ENCODE measurements at regions not wholly inside any gene's neighbourhood (a gene's known extent, or its start where the extent isn't known, plus 50 kb on each side); places are given as distances from the start of the nearest gene placed in this dataset.

GRCh38 chr2:45209302-45209701 lies 200.1 kb upstream of the SIX2 start:
- TF ChIP-seq POLR2A (IDR thresholded peaks at IDR 0.05) = no peak
- TF ChIP-seq, protein P1, sequence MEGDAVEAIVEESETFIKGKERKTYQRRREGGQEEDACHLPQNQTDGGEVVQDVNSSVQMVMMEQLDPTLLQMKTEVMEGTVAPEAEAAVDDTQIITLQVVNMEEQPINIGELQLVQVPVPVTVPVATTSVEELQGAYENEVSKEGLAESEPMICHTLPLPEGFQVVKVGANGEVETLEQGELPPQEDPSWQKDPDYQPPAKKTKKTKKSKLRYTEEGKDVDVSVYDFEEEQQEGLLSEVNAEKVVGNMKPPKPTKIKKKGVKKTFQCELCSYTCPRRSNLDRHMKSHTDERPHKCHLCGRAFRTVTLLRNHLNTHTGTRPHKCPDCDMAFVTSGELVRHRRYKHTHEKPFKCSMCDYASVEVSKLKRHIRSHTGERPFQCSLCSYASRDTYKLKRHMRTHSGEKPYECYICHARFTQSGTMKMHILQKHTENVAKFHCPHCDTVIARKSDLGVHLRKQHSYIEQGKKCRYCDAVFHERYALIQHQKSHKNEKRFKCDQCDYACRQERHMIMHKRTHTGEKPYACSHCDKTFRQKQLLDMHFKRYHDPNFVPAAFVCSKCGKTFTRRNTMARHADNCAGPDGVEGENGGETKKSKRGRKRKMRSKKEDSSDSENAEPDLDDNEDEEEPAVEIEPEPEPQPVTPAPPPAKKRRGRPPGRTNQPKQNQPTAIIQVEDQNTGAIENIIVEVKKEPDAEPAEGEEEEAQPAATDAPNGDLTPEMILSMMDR (IDR thresholded peaks at IDR 0.05) = no peak
- Histone ChIP-seq H3K27me3 (no peaks in the 10 kb centered on the region), H3K9me3 (no peaks in the 10 kb centered on the region), H3K27ac (no peak overlapping the region), H3K4me3 (no peak overlapping the region), H3K36me3 (no peaks in the 10 kb centered on the region), H3K4me1 (no peaks in the 10 kb centered on the region)
- no peak for DNase-seq

DNA sequence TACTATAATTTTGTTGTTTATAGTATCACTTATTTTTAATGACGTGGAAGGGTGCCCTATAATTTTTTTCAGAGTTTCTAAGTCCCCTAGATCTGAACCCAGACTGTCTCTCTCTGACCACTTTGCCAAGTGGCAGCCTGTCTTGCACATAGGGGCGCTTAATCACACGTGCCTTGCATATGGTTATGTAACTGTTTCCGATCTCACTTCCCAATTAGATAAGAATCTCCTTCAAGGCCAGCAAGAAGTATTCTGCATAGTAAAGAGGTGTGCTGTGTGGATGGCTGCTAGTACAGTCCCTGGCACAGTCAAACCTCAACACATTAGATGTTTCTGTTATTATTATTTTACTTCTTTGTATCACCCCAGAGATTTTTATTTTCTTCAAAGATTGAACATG lies 197.8 kb upstream of the SIX2 start:
- H3K27ac ChIP-seq = no peak overlapping the region
- TF ChIP-seq POLR2A (IDR thresholded peaks at IDR 0.05) = no peak
- no peak for DNase-seq
- H3K9me3 ChIP-seq = no peaks in the 10 kb centered on the region
- H3K27me3 ChIP-seq = no peaks in the 10 kb centered on the region
- no peaks in the 10 kb centered on the region for H3K4me1 ChIP-seq
- no peaks in the 10 kb centered on the region for H3K36me3 ChIP-seq
- no peak overlapping the region for H3K4me3 ChIP-seq

- TF ChIP-seq, protein P1 (IDR thresholded peaks at IDR 0.05) = no peak
- no peak for TF ChIP-seq POLR2A (IDR thresholded peaks at IDR 0.05)
- no peaks in the 10 kb centered on the region for H3K36me3 ChIP-seq
- no peaks in the 10 kb centered on the region for H3K27me3 ChIP-seq
- DNase-seq = no peak
- H3K9me3 ChIP-seq = no peaks in the 10 kb centered on the region
- no peaks in the 10 kb centered on the region for H3K4me1 ChIP-seq
- H3K4me3 ChIP-seq = no peak overlapping the region
- H3K27ac ChIP-seq = no peak overlapping the region
These were observed 196.7 kb upstream of the SIX2 start for GRCh38 chr2:45205985-45206384.

GRCh38 chr2:45205480-45205879 lies 196.2 kb upstream of the SIX2 start:
- H3K4me3 ChIP-seq = no peak overlapping the region

DNA sequence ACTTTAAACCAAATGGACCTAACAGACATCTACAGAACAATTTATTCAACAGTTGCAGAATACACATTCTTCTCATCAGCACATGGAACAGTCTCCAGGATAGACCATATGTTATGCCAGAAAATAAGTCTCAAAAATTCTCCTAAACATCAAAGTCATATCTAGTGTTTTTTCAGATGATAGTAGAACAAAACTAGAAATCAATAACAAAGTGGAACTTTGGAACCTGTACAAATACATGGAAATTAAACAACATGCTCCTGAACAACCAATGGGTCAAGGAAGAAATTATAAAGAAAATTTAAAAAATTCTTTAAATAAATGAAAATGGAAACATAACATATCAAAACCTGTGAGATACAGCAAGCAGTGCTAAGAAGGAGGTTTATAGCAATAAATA lies 194.1 kb upstream of the SIX2 start:
- Histone ChIP-seq H3K27me3 (no peaks in the 10 kb centered on the region), H3K4me1 (no peaks in the 10 kb centered on the region), H3K9me3 (no peaks in the 10 kb centered on the region), H3K4me3 (no peak overlapping the region), H3K36me3 (no peaks in the 10 kb centered on the region), H3K27ac (no peak overlapping the region)
- TF ChIP-seq, protein P1 (IDR thresholded peaks at IDR 0.05) = no peak
- no peak for TF ChIP-seq POLR2A (IDR thresholded peaks at IDR 0.05)
- DNase-seq = no peak

More at GRCh38 chr2:45205480-45205879, 196.2 kb upstream of the SIX2 start:
- TF ChIP-seq, protein P1 (IDR thresholded peaks at IDR 0.05) = no peak
- no peak for TF ChIP-seq POLR2A (IDR thresholded peaks at IDR 0.05)
- Histone ChIP-seq H3K9me3 (no peaks in the 10 kb centered on the region), H3K27ac (no peak overlapping the region), H3K4me1 (no peaks in the 10 kb centered on the region), H3K27me3 (no peaks in the 10 kb centered on the region), H3K36me3 (no peaks in the 10 kb centered on the region)
- DNase-seq = no peak

- no peaks in the 10 kb centered on the region for H3K36me3 ChIP-seq
- no peaks in the 10 kb centered on the region for H3K27me3 ChIP-seq
- H3K9me3 ChIP-seq = no peaks in the 10 kb centered on the region
- no peaks in the 10 kb centered on the region for H3K4me1 ChIP-seq
- TF ChIP-seq, protein P1 (IDR thresholded peaks at IDR 0.05) = no peak
- TF ChIP-seq POLR2A (IDR thresholded peaks at IDR 0.05) = no peak
- DNase-seq = no peak
- no peak overlapping the region for H3K27ac ChIP-seq
- H3K4me3 ChIP-seq = no peak overlapping the region
These were observed 190.7 kb upstream of the SIX2 start for GRCh38 chr2:45199973-45200372.
